ENCODE measurements at regions not wholly inside any gene's neighbourhood (a gene's known extent, or its start where the extent isn't known, plus 50 kb on each side); places are given as distances from the start of the nearest gene placed in this dataset.
A peak's percentile ranks its signal among the peaks of the same experiment; 100 is the strongest.
"Not testable (repeated sequence)": the region's sequence is repeated elsewhere in the genome, so short reads cannot be mapped to it uniquely, and the experiment has no call there.

DNA sequence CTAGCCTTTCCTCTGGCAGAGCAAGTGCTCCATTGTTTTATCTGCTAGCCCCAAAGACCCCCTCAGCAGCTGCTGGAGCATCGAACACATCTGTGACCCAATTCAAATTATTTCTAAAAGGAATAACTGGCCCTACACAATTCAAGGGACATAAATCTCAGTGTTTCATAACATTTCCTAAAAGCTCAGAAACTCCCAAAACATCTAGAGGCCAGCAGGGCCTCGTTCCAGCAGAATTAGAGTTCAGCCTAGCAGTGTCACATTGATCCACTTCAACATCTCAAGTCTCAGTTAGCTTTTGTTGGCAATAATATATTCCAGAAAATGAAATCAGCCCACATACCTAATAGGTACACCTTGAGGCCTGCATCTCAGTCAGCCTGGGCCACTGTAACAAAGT, 179.1 kb downstream of the ETAA1 start:
- no peak for DNase-seq (ENCODE audit: low read depth)
- TF ChIP-seq, protein P1, sequence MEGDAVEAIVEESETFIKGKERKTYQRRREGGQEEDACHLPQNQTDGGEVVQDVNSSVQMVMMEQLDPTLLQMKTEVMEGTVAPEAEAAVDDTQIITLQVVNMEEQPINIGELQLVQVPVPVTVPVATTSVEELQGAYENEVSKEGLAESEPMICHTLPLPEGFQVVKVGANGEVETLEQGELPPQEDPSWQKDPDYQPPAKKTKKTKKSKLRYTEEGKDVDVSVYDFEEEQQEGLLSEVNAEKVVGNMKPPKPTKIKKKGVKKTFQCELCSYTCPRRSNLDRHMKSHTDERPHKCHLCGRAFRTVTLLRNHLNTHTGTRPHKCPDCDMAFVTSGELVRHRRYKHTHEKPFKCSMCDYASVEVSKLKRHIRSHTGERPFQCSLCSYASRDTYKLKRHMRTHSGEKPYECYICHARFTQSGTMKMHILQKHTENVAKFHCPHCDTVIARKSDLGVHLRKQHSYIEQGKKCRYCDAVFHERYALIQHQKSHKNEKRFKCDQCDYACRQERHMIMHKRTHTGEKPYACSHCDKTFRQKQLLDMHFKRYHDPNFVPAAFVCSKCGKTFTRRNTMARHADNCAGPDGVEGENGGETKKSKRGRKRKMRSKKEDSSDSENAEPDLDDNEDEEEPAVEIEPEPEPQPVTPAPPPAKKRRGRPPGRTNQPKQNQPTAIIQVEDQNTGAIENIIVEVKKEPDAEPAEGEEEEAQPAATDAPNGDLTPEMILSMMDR (IDR thresholded peaks at IDR 0.05; ENCODE audit: control insufficient read depth, extremely low read depth, insufficient read depth), result no peak
- no peak overlapping the region for H3K4me3 ChIP-seq (ENCODE audit: low read depth, low read length)

DNA sequence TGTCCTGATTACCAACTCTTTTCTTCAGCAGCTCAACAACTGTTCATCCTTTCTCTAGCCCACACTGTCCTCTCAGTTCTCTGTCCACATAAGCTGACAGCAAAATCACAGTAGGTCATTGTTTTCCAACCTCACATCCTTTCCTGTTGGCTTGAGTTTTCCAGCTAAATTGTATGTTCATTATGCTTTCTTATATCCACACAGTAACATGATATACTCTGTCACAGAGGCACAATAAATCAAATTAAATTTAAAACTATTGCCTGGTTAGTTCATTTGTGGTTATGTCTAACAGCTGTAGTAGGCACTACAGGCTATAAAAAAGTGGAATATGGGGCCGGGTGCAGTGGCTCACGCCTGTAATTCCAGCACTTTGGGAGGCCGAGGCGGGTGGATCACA, 179.9 kb downstream of the ETAA1 start:
- no peak overlapping the region for H3K4me3 ChIP-seq (ENCODE audit: low read depth, low read length)
- DNase-seq (ENCODE audit: low read depth), result no peak
- TF ChIP-seq, protein P1 (IDR thresholded peaks at IDR 0.05; ENCODE audit: control insufficient read depth, extremely low read depth, insufficient read depth), result no peak

DNA sequence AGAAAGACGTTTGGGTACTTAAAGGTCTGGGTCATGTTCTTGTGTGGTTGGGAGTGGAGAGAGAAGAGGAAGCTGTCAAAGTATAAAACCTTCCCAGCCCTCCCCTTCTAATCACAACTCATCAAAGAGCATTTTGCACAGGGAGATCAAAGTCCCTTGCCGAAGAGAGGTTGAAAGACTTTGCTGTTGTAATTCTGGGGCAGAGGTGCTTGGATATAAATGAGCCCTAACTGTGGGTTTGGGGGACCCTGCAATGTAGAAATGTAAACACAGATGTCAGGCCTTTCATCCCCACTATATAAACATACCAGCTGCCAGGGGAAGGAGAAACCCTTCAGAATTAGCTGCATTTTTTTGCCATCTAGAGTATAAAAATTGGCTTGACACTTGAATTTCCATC, 182.1 kb downstream of the ETAA1 start:
- DNase-seq (ENCODE audit: low read depth), result no peak
- TF ChIP-seq, protein P1 (IDR thresholded peaks at IDR 0.05; ENCODE audit: control insufficient read depth, extremely low read depth, insufficient read depth), result no peak
- no peak overlapping the region for H3K4me3 ChIP-seq (ENCODE audit: low read depth, low read length)

GRCh38 chr2:67579806-67580205, 182.7 kb downstream of the ETAA1 start:
- no peak for DNase-seq (ENCODE audit: low read depth)
- TF ChIP-seq, protein P1 (IDR thresholded peaks at IDR 0.05; ENCODE audit: control insufficient read depth, extremely low read depth, insufficient read depth), result no peak
- no peak overlapping the region for H3K4me3 ChIP-seq (ENCODE audit: low read depth, low read length)

DNA sequence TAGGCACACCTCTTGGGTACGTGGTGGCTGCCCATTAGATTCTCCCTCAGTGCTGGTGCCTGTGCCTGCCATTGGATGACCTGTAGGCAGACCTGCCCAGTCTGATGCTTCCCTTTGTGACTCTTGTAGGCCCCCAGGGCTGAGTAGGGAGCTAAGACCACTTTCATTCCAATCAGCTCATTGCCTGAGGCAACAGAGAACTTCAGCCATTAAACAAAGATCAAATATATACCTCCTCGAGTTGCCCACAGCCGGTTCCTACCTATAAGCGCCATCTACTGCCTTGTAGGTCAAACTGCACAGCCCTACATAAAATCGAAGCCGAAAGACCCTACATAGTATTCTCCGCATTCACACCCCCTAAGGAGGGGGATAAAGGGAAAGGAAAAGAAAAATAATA, 184.6 kb downstream of the ETAA1 start:
- TF ChIP-seq, protein P1 (IDR thresholded peaks at IDR 0.05; ENCODE audit: control insufficient read depth, extremely low read depth, insufficient read depth), result peak; percentile 33
- no peak for DNase-seq (ENCODE audit: low read depth)

DNA sequence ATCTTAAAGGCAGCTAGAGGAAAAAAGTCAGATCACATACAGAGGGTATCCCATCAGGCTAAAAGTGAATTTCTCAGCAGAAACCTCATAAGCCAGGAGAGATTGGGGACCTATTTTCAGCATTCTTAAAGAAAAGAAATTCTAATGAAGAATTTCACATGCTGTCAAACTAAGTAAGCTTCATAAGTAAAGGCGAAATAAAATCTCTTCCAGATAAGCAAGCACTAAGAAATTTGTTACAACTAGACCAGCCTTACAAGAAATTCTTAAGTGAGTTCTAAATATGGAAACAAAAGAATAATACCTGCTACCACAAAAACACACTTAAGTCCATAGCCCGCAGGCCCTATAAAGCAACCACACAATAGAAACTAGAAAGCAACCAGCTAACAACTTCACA, 186.1 kb downstream of the ETAA1 start:
- no peak overlapping the region for H3K4me3 ChIP-seq (ENCODE audit: low read depth, low read length)
- TF ChIP-seq, protein P1 (IDR thresholded peaks at IDR 0.05; ENCODE audit: control insufficient read depth, extremely low read depth, insufficient read depth), result no peak
- DNase-seq (ENCODE audit: low read depth), result no peak

More for the DNA sequence above, 184.6 kb downstream of the ETAA1 start:
- H3K4me3 ChIP-seq (ENCODE audit: low read depth, low read length), result no peak overlapping the region

- no peak for DNase-seq (ENCODE audit: low read depth)
- TF ChIP-seq, protein P1 (IDR thresholded peaks at IDR 0.05; ENCODE audit: control insufficient read depth, extremely low read depth, insufficient read depth), result no peak
These were observed 188.3 kb downstream of the ETAA1 start for GRCh38 chr2:67585400-67585799.

DNA sequence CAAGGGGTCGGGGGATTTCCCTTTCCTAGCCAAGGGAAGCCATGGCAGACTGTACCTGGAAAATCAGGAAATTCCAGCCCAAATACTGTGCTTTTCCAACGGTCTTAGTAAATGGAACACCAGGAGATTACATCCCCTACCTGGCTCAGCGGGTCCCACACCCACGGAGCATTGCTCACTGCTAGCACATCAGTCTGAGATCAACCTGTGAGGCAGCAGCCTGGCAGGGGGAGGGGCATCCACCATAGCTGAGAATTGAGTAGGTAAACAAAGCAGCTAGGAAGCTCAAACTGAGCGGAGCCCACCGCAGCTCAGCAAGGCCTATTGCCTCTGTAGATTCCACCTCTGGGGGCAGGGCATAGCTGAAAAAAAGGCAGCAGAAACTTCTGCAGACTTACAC, 192.0 kb downstream of the ETAA1 start:
- not testable (repeated sequence) for DNase-seq (ENCODE audit: low read depth); H3K4me3 ChIP-seq (ENCODE audit: low read depth, low read length)

More at GRCh38 chr2:67585400-67585799, 188.3 kb downstream of the ETAA1 start:
- H3K4me3 ChIP-seq (ENCODE audit: low read depth, low read length), result no peak overlapping the region

DNA sequence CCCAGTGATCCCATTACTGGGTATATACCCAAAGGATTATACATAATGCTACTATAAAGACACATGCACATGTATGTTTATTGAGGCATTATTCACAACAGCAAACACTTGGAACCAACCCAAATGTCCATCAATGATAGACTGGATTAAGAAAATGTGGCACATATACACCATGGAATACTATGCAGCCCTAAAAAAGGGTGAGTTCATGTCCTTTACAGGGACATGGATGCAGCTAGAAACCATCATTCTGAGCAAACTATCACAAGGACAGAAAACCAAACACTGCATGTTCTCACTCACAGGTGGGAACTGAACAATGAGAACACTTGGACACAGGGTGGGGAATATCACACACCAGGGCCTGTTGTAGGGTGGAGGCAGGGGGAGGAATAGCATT, 197.4 kb downstream of the ETAA1 start:
- not testable (repeated sequence) for H3K4me3 ChIP-seq (ENCODE audit: low read depth, low read length); DNase-seq (ENCODE audit: low read depth)
